GM18861 (cell line): ENCODE measurements at regions not wholly inside any gene's neighbourhood (a gene's known extent, or its start where the extent isn't known, plus 50 kb on each side); places are given as distances from the start of the nearest gene placed in this dataset.

Experiments used
- ATAC-seq: cut with Tn5 transposase; IDR thresholded peaks from one replicate; pipeline ENCODE4 v1.9.1; 2021; ENCODE audit not compliant: unreplicated experiment

GRCh38 chr9:88326936-88327335 is 61.3 kb upstream of the SPIN1 start:
- ATAC-seq: no peak

DNA sequence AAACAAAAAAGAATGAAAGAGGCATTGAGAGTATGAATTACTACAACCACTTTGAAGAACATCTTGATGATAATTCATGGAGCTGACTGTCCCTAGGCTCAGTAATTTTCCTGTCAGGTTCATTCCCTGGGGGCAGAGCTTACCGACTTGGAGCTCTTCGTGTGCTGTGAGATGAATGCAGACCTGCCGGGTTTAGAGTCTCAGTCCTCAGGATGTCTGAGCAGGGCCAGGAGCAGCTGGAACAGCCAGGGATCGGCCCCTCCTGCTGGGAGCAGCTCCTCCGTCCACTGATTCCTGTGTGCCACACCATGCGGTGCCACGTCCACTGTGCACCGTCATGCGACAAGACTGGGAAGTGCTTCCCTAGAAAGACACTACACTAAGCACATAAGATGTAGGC is 62.2 kb upstream of the SPIN1 start:
- no peak for ATAC-seq

- no peak for ATAC-seq
Measured at GRCh38 chr9:88322906-88323566, 65.2 kb upstream of the SPIN1 start.

- no peak for ATAC-seq
Measured at GRCh38 chr9:88321764-88322163, 66.5 kb upstream of the SPIN1 start.

GRCh38 chr9:88320748-88321415 is 67.4 kb upstream of the SPIN1 start:
- no peak for ATAC-seq

DNA sequence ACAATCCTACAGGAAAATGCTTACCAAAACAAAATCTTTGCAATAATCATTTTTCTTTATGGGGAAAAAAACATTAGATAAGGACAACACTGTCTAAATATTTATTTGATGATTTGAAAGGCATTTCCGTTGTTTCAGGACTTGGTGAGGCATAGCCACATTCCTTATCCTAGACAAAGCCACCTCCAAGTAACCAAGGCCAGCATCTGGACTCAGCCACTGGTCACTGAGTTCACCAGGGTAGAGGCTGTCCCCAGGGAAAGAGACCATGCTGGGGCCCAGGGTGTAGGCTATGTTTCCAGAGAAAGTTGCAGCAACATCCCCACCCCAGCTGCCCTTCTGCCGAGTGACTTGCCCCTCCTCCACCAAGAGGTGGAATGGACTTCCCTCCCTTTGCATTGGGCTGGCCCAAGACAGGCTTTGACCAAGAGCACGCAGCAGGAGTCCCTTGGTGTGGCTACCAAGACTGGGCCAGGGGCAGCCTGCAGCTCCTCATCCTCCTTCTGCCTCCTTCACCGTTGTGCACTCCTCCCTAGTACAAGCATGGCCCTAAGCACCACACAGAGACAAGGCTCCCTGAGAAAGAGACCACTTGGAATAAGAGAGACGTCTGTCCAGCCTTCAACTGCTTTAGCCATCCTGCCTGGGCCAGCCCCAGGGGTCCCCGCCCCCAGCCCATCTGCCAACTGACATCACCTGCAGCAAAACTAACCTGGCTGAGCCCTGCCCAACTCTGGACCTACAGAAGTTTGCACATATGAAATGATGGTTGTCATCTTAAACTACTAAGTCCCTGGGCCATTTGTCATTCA is 68.1 kb upstream of the SPIN1 start:
- ATAC-seq: no peak

- ATAC-seq: no peak
Measured at GRCh38 chr9:88313364-88314220, 74.7 kb upstream of the SPIN1 start.

DNA sequence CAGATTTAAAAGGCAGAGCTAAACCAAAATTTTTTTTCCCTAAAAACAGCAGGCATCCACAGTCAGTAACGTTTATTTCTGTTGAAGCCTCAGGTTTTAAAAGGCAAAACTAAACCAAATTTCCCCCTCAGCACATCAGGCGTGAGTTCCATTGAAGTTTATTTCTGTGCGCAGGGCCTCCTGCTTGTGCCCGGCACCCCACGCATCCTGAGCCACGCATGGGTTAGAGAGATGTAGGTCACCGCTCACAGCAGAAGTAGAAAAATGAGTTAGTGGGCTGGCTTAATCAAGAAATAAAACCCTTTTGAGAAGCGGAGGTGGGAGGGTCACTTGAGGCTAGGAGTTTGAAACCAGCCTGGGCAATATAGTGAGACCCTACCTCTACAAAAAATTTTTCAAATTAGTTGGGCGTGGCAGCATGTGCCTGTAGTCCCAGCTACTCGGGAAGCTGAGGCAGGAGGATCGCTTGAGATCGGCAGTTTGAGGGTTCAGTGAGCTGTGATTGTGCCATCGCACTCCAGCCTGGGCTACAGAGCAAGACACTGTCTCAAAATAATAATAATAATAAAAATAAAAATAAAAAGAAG is 75.6 kb upstream of the SPIN1 start:
- ATAC-seq: no peak

DNA sequence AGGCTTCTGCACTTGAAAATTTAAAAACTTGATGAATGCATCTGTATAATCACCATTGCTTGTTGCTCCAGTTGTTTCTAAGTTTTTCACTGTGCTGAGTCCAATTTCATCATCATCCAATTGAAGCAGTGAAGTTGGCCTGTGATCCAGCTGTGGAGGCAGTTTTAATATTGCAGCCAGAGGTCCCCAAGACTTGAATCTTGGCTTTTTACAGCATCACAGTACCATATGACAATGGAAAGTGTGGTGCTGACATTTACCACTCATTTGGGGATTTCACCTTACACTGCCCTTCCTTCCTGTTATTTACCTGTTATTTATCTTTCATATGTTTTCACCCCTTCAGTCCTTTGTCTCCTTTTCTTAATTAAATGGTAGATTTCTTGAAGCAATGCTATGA is 76.2 kb upstream of the SPIN1 start:
- ATAC-seq: no peak

- no peak for ATAC-seq
Measured at GRCh38 chr9:88310310-88310980, 77.8 kb upstream of the SPIN1 start.

- ATAC-seq: no peak
Measured at GRCh38 chr9:88308831-88309560, 79.2 kb upstream of the SPIN1 start.

- no peak for ATAC-seq
Measured at GRCh38 chr9:88307136-88307535, 81.1 kb upstream of the SPIN1 start.

GRCh38 chr9:88303721-88304451 is 84.4 kb upstream of the SPIN1 start:
- ATAC-seq: peak; percentile 95

DNA sequence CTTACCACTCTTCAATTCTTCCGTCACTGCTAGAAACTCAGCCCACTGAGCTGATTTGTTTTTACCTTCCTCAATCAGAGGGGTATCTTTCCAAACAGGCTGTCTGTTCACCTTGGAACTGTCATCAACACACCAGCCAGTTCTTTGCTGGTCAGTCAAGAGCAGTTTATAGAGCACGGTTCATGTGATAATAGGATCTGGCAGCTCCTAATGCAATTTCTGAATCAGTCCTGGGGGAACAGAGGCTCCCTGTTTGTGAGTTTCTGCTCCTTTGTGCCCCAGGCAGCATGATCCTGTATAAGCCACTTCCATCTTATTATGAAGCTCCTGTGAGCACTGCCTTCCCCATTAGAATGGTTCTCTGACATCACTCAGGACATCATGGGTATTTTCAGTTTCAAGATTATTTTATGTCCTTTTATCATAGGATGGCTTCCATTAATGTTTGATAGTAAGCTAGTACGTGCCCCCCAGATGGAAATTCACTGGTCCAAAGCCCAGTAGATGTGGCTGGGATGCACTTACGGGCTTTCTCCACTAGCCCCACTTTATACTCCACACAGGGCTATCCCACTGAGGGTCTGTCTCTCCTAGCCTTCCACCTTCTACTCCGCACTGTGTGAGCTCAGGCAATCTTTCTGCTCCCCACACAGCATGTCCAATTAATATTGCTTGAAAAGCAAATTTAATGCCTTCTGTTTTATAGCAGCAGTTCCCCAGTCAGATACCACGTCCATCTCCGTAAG is 85.5 kb upstream of the SPIN1 start:
- no peak for ATAC-seq

- no peak for ATAC-seq
Measured at GRCh38 chr9:88300556-88300955, 87.7 kb upstream of the SPIN1 start.

GRCh38 chr9:88291856-88292255 is 96.4 kb upstream of the SPIN1 start:
- ATAC-seq: no peak

DNA sequence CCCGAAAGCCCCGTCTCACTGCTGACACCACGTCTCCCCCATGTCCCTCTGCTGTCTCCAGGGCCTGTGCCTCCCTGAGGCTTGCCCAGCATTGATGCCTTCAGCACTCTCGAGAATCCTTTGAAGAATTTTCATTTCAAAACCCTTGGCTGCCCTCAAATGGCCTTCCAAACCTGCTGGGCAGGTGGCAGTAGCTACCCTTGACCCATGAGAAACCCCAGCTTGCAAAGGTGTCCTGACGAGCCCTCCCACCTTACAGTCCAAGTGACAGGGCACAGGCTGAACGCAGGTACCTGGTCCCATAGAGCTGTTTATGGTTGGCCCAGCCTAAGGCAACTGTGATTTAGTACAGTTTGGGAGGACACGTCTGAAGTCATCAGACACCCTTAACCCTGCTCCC is 97.2 kb upstream of the SPIN1 start:
- no peak for ATAC-seq

GRCh38 chr9:88289532-88289931 is 98.7 kb upstream of the SPIN1 start:
- ATAC-seq: no peak
